VCaP (cell line): ENCODE measurements at regions not wholly inside any gene's neighbourhood (a gene's known extent, or its start where the extent isn't known, plus 50 kb on each side); places are given as distances from the start of the nearest gene placed in this dataset.

Source experiments
- H3K27ac ChIP-seq: fragments of 450-650 bp; 2 replicates; pipeline ENCODE4 v1.5.1; 2017
- TF ChIP-seq, protein P1 (sequence below): fragments of 450-650 bp; conservative IDR thresholded peaks from 2 replicates; pipeline ENCODE4 v1.5.1; 2017; ENCODE audit warnings: mild to moderate bottlenecking, moderate library complexity

DNA sequence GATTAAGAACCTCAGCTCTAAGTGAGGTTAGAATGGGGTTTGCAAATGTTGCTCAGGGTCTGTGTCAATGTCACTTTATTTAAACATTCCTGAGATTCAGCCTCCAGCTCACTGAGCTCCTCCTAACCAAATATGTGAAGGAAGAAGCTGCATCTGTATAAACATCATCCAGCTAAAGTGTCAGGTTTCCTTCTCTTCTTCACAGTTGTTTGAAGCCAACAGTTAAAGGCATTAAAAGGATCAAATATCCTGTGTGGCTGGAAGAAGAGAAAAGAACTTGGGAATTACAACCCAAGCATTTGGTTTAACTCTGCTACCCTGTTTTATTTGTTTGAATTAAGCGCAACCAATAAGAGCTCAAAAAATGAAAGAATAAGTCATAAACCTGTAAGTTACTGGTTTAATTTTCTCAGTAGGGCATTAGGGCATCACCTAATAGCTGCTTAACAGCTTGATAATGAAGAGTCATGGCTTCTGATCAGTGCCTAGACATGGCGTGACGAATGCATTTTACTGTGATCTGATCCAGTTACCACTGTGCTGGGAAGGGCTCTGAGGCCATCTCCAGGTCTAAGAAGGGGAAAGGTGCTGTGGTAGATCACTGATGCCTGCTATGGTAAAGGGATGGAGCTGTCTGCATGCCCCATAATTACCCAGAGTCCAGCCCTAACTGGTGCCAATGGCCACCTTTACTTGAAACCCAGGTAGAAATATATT is 165.7 kb upstream of the TSC22D2 start:
- TF ChIP-seq, protein P1, sequence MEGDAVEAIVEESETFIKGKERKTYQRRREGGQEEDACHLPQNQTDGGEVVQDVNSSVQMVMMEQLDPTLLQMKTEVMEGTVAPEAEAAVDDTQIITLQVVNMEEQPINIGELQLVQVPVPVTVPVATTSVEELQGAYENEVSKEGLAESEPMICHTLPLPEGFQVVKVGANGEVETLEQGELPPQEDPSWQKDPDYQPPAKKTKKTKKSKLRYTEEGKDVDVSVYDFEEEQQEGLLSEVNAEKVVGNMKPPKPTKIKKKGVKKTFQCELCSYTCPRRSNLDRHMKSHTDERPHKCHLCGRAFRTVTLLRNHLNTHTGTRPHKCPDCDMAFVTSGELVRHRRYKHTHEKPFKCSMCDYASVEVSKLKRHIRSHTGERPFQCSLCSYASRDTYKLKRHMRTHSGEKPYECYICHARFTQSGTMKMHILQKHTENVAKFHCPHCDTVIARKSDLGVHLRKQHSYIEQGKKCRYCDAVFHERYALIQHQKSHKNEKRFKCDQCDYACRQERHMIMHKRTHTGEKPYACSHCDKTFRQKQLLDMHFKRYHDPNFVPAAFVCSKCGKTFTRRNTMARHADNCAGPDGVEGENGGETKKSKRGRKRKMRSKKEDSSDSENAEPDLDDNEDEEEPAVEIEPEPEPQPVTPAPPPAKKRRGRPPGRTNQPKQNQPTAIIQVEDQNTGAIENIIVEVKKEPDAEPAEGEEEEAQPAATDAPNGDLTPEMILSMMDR: no peak
- peak overlapping the region; percentile 31; the same call in 1 of the 2 replicates for H3K27ac ChIP-seq

DNA sequence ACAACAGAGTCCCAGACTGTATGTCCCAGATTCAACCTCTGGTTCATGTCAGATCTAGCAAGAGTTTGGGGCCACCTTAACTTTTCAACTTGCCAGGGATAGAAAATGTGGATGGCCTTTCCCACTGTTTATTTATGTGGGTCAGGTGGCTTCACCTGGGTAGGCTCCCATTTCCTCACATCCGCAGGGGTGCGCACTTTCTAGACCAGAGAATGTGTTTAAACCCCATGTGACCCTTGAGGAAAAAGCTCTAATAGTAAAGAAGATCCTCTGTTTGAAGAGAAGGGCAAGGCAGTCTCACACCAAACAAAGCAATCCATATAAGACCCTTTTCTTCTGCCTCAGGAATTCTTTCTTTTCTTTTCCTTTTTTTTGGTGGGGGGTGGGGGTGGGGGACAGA is 167.2 kb upstream of the TSC22D2 start:
- peak overlapping the region; percentile 99; the same call in 1 of the 2 replicates for H3K27ac ChIP-seq
- TF ChIP-seq, protein P1: no peak

DNA sequence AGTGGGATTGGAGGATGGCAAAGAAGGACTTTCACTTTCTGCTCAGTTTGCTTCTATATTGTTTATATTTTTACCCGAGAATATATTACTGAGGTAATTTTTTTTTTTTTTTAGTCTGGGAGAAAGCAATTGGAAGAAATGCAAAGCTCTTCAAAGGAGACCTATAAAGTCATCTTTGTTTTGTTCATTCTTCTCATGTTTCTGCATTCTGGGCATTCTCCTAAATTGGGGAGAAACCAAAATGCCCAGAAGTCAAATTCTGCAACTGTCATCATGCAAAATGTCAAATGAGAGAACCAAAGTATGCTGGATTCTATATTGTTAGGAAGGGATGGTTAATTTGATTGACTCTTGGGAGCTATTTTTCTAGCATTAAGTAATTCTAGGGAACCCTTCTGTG is 168.3 kb upstream of the TSC22D2 start:
- H3K27ac ChIP-seq: peak overlapping the region; percentile 99
- TF ChIP-seq, protein P1: no peak

DNA sequence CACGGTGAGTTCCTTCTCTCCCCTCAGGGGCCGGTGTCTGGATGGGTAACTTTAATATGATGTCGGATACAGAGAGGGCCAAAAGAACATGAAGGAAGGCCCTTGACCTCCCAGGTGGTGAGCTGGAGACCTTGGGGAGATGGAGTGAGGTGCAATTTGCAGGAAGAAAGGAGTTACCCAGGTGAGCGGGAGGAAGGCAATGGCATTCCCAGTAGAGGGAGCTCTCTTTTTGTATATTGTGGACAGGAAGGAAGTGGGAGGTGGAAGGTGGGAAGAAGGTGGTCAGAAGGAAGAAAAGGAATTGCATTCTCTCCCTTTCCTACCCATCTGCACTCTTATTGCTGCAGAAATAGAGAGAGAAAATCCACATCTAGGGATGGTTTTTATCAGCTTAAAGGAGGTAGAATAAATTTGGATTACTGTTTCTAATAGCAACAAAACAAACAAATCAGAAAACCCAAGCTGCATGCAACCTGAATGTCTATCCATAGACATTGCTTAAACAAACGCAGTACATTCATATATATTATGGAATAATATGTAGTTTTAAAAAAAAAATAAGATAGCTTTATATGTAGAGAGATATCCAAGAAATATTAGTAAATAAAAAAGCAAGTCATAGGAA is 169.0 kb upstream of the TSC22D2 start:
- H3K27ac ChIP-seq: peak overlapping the region; percentile 99
- TF ChIP-seq, protein P1: peak; percentile 76

DNA sequence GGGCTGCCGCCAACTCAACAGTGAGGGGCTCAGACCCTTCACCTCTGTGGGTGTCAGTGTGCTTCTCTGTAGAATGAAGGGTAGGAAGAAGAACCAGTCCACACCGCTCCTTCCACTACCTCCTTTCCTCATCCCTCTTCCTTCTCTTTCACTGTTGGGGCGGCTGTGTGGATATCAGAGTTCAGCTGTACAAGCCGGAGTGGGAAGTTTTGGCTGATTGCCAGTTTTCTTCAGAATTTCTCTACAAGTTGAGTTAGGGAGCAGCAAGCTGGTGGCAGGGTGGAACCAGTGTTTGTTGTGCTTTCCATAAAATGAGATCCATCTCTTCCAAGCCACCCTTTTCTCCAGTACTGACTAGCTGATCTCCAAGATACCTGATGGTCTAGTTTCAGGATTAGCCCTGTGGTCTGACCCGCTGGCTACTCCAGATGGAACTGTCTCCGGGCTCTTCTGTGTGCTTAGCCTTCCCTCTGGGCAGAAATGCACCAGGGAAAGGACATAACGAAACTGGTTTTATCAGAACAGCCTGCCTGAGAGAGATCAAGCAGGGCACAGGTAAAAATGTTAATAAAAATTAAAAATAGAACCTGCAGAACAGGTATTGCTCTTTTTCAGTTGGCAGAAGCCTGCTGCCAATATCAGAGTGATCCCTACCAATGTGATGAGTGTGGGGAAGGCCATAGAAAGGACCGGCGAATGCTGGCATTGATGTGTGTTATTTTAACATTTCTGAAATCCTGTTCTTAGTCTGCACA is 169.9 kb upstream of the TSC22D2 start:
- peak overlapping the region; percentile 99 for H3K27ac ChIP-seq
- TF ChIP-seq, protein P1: no peak

DNA sequence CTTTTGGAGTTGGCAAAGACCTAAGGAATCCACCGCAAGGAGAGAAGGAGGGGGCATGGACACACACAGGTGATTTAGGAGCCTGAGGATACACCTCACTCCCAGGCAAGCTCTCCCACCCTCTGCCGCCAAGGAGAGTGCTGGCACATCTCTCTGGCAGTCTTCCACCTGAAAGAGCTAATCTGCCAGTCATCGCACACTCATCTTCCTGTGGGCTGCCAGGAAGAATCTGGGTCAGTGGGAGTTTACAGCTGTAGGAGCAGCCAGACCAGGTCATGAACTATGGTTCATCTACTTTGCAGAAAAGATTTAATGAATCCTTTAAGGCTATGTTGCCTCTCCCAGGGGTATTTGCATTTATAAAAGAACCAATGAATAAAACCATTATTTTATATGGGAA is 170.6 kb upstream of the TSC22D2 start:
- peak overlapping the region; percentile 99 for H3K27ac ChIP-seq
- TF ChIP-seq, protein P1: no peak

DNA sequence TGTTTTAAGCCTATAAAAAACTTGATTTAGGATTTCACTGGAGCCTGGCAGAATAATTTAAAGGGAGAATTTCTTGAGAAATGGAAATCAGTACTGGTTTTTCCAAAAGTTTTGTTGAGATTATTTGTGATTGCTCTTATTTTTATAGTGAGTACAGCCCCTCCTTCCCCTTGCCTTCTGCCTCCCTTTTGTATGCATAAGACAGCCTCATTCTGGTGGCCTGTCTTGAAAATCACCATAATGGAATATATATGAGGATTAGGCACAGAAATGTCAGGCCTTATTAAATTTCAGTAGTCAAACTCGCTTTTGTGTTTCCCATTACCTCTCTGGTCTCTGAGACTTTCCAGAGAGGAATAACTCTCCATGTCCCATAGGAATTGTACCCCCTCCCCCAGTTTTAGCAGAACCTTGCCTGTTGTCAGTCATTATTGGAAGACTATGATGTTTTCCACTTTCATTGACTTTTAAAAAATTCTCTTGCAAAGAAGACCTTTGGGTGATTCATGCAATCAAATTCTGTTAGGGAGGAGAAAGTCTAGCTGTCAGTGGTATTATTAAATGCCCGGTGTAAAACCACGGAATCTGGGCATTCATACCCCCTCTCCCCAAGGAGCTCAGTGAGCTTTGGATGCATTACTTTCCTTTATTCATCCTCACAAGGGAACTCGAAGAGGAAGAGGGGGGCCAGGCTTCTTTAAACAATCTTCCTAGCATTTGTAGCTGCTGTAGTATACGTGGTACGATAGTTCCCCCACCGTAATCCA is 171.6 kb upstream of the TSC22D2 start:
- TF ChIP-seq, protein P1: no peak
- peak overlapping the region; percentile 99 for H3K27ac ChIP-seq
